SK-N-MC (cell line): ENCODE measurements at regions not wholly inside any gene's neighbourhood (a gene's known extent, or its start where the extent isn't known, plus 50 kb on each side); places are given as distances from the start of the nearest gene placed in this dataset.

ENCODE experiments used
- DNase-seq: peaks from one replicate; pipeline ENCODE4 v3.0.0-alpha.2; 2011; ENCODE audit warnings: low read depth, low spot score
- H3K27ac ChIP-seq: fragments of 200-600 bp; sonication (generic); 2 replicates; pipeline ENCODE4 v1.5.1; 2016; ENCODE audit warnings: mixed run types
- H3K36me3 ChIP-seq: fragments of 200-600 bp; sonication (generic); 2 replicates; pipeline ENCODE4 v1.6.1; 2017; ENCODE audit warnings: antibody characterized with exemption, low read length, mixed read lengths; ENCODE audit not compliant: insufficient read depth
- H3K4me3 ChIP-seq: fragments of 200-600 bp; sonication (generic); 2 replicates; pipeline ENCODE4 v1.5.1; 2016
- H3K9ac ChIP-seq: fragments of 200-600 bp; sonication (generic); 2 replicates; pipeline ENCODE4 v1.8.0; 2017; ENCODE audit warnings: mixed run types, mixed read lengths; ENCODE audit not compliant: insufficient read length
- H3K9me3 ChIP-seq: fragments of 200-600 bp; sonication (generic); 2 replicates; pipeline ENCODE4 v1.6.1; 2017; ENCODE audit warnings: low read depth, mild to moderate bottlenecking, antibody characterized with exemption, low read length, moderate library complexity, mixed read lengths
- EZH2 ChIP-seq: fragments of 200-600 bp; sonication (generic); IDR thresholded peaks from one replicate; pipeline ENCODE4 v1.6.1; 2017; ENCODE audit warnings: antibody characterized with exemption
- FOXP2 ChIP-seq: optimal IDR thresholded peaks from 2 replicates; pipeline ENCODE3; 2011; ENCODE audit warnings: mild to moderate bottlenecking, moderate library complexity; ENCODE audit not compliant: insufficient read depth; ENCODE audit errors: extremely low read length, control extremely low read depth
- POLR2AphosphoS5 ChIP-seq: IDR thresholded peaks from 2 replicates; pipeline ENCODE4 v1.6.1; 2012; ENCODE audit warnings: mild to moderate bottlenecking, low read depth, low read length, borderline replicate concordance

- Histone ChIP-seq H3K9me3 (no peaks in the 10 kb centered on the region), H3K27ac (no peak overlapping the region), H3K9ac (no peak overlapping the region), H3K4me3 (no peak overlapping the region), H3K36me3 (no peaks in the 10 kb centered on the region)
- no peak for DNase-seq
- TF ChIP-seq POLR2AphosphoS5 (no peak), EZH2 (no peak), FOXP2 (no peak)
Observed at GRCh38 chr7:136150311-136150710, 173.2 kb upstream of the MTPN start.

DNA sequence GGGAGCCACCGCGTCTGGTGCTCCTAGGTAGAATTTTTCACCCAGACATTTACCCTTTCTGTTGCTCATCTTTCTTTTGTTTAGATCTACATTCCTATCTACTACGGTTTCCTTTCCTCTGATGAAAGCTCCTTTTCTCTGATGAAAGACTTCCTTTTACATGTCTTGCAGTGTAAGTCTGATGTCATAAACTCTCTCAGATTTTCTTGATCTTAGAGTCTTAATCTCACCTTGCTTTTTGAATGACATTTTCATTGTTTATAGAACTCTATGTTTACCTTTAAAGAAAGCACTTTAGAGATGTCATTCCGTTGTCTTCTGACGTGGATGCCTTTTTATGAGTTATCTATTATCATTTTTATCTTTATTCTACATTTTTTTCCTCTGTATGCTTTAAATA, 171.8 kb upstream of the MTPN start:
- Histone ChIP-seq H3K9ac (no peak overlapping the region), H3K36me3 (no peaks in the 10 kb centered on the region), H3K4me3 (no peak overlapping the region), H3K27ac (no peak overlapping the region), H3K9me3 (no peaks in the 10 kb centered on the region)
- no peak for TF ChIP-seq POLR2AphosphoS5
- no peak for DNase-seq

GRCh38 chr7:136146925-136147324, 169.8 kb upstream of the MTPN start:
- Histone ChIP-seq H3K9me3 (no peaks in the 10 kb centered on the region), H3K36me3 (no peaks in the 10 kb centered on the region), H3K27ac (no peak overlapping the region), H3K4me3 (no peak overlapping the region), H3K9ac (no peak overlapping the region)
- DNase-seq = no peak
- TF ChIP-seq FOXP2 (no peak), EZH2 (no peak), POLR2AphosphoS5 (no peak)

GRCh38 chr7:136144182-136144581, 167.0 kb upstream of the MTPN start:
- Histone ChIP-seq H3K36me3 (no peaks in the 10 kb centered on the region), H3K9me3 (no peaks in the 10 kb centered on the region), H3K27ac (no peak overlapping the region), H3K9ac (no peak overlapping the region), H3K4me3 (no peak overlapping the region)
- no peak for DNase-seq
- no peak for TF ChIP-seq FOXP2
- no peak for TF ChIP-seq POLR2AphosphoS5

- H3K9me3 ChIP-seq = no peaks in the 10 kb centered on the region
- no peaks in the 10 kb centered on the region for H3K36me3 ChIP-seq
- DNase-seq = no peak
- H3K27ac ChIP-seq = no peak overlapping the region
- H3K4me3 ChIP-seq = no peak overlapping the region
- H3K9ac ChIP-seq = no peak overlapping the region
- TF ChIP-seq EZH2 = no peak
Observed at GRCh38 chr7:136143271-136143670, 166.1 kb upstream of the MTPN start.

DNA sequence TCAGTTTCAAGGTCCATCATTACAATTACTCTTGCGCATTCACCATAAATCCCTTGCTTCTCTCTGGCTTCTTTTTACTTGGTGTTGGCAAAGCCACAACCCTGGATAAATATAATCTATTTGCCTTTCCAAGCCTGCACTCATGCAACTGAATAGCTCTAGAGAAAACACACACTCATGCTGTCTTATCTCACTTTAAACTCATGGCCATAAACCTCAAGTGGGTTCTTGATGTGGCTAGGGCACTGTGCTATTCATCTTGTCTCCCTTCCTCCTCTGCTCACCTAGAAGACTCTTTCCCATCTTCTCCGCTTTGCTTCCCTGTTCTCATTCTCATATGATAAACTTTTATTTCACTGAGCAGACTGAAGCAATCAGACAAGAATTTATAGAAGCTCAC, 165.4 kb upstream of the MTPN start:
- DNase-seq = no peak
- no peak overlapping the region for H3K27ac ChIP-seq
- TF ChIP-seq FOXP2 (no peak), EZH2 (no peak), POLR2AphosphoS5 (no peak)
- no peaks in the 10 kb centered on the region for H3K36me3 ChIP-seq
- H3K4me3 ChIP-seq = no peak overlapping the region
- H3K9ac ChIP-seq = no peak overlapping the region
- no peaks in the 10 kb centered on the region for H3K9me3 ChIP-seq

DNA sequence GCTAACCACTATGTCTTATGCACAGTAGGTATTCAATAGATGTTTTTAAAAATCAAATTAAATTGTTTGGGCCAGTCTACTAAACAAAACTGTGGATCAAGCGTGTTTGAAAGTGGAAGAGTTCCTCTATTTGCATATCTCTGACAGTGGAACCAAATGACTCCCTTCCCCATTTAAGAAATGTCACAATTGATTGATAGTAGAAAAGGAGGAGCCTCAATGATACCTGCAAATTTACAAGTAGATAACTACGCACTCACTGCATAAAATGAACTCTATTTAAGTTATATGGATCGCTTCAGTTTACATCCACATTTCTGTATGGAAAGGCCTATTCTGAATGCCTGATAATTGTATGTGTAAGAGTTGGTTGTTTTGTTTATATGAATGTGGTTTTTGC, 163.3 kb upstream of the MTPN start:
- Histone ChIP-seq H3K36me3 (no peaks in the 10 kb centered on the region), H3K9ac (no peak overlapping the region), H3K27ac (no peak overlapping the region), H3K9me3 (no peaks in the 10 kb centered on the region), H3K4me3 (no peak overlapping the region)
- no peak for DNase-seq
- no peak for TF ChIP-seq POLR2AphosphoS5
- TF ChIP-seq FOXP2 = no peak
- TF ChIP-seq EZH2 = no peak

- H3K27ac ChIP-seq = no peak overlapping the region
- no peak overlapping the region for H3K9ac ChIP-seq
- no peak for TF ChIP-seq POLR2AphosphoS5
- no peak for TF ChIP-seq EZH2
- no peak for TF ChIP-seq FOXP2
- DNase-seq = no peak
- no peaks in the 10 kb centered on the region for H3K36me3 ChIP-seq
- H3K9me3 ChIP-seq = no peaks in the 10 kb centered on the region
- no peak overlapping the region for H3K4me3 ChIP-seq
Observed at GRCh38 chr7:136139417-136139816, 162.3 kb upstream of the MTPN start.

DNA sequence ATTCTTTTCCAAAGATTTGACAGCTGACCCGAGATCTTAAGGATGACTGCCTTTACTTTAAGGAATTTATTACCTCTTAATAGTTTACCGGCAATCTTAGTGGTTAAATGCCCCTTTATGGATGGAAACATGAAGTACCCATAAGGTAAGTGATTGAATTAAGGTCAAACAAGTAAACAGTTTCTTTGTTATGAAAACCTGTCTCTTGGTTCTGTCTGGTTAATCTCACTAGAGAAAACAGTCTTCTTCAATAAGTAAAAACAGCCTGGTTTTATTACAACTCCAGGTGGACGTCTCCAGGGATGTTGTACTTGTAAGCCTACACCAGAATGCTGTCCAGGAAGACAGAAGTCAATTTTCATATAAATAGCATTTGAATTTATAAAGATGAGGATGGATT, 161.8 kb upstream of the MTPN start:
- no peak for DNase-seq
- Histone ChIP-seq H3K9ac (no peak overlapping the region), H3K36me3 (no peaks in the 10 kb centered on the region), H3K9me3 (no peaks in the 10 kb centered on the region), H3K4me3 (no peak overlapping the region), H3K27ac (no peak overlapping the region)
- TF ChIP-seq FOXP2 (no peak), POLR2AphosphoS5 (no peak), EZH2 (no peak)

- Histone ChIP-seq H3K9ac (no peak overlapping the region), H3K4me3 (no peak overlapping the region), H3K9me3 (no peaks in the 10 kb centered on the region), H3K36me3 (no peaks in the 10 kb centered on the region), H3K27ac (no peak overlapping the region)
- DNase-seq = no peak
- TF ChIP-seq POLR2AphosphoS5 (no peak), EZH2 (no peak), FOXP2 (no peak)
Observed at GRCh38 chr7:136136906-136137454, 159.8 kb upstream of the MTPN start.
